ENCODE measurements at regions not wholly inside any gene's neighbourhood (a gene's known extent, or its start where the extent isn't known, plus 50 kb on each side); places are given as distances from the start of the nearest gene placed in this dataset.

DNA sequence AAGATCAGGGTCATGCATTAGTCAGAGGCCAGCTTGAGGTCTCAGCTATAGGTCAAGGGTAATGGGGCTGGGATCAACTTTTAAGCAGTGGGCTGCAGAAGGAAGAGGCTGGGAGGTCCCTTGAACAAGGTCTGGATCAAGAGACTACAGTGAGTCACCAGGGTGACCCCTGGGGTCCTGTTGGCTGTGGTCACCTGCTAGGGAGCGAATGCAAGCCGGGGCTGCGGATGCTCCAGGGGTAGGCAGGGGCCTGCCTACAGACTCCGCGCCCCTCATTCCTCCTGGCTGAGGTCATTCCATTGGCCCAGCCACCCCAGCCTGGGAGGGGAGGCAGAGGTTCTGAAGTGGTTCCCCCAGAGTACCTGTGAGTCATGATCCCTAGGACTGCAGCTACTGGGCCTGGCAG lies 110.4 kb downstream of the CYP26B1 start:
- Histone ChIP-seq H3K27ac (no peak overlapping the region), H3K4me1 (no peaks in the 10 kb centered on the region), H3K27me3 (replicated peaks in 1 of 7) (no peaks in the 10 kb centered on the region), H3K9me3 (no peaks in the 10 kb centered on the region), H3K36me3 (no peaks in the 10 kb centered on the region), H3K4me3 (no peak overlapping the region)
- WGBS, 5 donors: 81 to 95% (median 93%) methylated on average over 3 to 5 of the region's 5 CpGs
- intact Hi-C loops (cut with DNase I; ENCODE audit: low total_unique reads): no loop called here
- TF ChIP-seq POLR2AphosphoS5 (IDR thresholded peaks at IDR 0.05): no peak
- TF ChIP-seq, protein P1, sequence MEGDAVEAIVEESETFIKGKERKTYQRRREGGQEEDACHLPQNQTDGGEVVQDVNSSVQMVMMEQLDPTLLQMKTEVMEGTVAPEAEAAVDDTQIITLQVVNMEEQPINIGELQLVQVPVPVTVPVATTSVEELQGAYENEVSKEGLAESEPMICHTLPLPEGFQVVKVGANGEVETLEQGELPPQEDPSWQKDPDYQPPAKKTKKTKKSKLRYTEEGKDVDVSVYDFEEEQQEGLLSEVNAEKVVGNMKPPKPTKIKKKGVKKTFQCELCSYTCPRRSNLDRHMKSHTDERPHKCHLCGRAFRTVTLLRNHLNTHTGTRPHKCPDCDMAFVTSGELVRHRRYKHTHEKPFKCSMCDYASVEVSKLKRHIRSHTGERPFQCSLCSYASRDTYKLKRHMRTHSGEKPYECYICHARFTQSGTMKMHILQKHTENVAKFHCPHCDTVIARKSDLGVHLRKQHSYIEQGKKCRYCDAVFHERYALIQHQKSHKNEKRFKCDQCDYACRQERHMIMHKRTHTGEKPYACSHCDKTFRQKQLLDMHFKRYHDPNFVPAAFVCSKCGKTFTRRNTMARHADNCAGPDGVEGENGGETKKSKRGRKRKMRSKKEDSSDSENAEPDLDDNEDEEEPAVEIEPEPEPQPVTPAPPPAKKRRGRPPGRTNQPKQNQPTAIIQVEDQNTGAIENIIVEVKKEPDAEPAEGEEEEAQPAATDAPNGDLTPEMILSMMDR (IDR thresholded peaks at IDR 0.05 in 8 of 11, conservative IDR thresholded peaks at IDR 0.05 in 3 of 11): no peak
- no peak for TF ChIP-seq POLR2A (IDR thresholded peaks at IDR 0.05)
- DNase-seq: peak; percentile 60

DNA sequence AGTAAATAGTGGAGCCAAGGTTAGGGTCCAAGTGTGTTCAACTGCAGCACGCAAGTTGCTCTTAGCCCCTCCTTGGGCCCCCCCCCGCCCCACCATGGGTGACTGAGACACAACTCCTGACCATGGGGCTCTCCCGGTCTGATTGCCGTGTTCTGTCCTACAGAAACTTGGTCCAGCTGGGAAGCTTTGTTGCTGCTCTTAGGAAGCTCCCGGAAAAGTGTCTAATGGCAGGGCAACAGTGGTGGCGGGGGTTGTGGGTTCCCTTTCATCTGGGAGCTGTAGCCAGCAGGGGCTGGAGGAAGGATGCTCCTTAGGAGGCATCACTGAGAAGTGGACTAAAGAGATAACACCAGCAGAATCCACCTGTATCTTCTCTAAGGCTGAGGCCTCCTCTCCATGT lies 111.1 kb downstream of the CYP26B1 start:
- 86 to 100% (median 92%) methylated on average over 4 to 6 of the region's 6 CpGs for WGBS, 5 donors
- Histone ChIP-seq H3K27ac (no peak overlapping the region), H3K4me3 (no peak overlapping the region), H3K9me3 (no peaks in the 10 kb centered on the region), H3K4me1 (no peaks in the 10 kb centered on the region), H3K36me3 (no peaks in the 10 kb centered on the region), H3K27me3 (replicated peaks in 1 of 7) (no peaks in the 10 kb centered on the region)
- no peak for DNase-seq
- intact Hi-C loops (cut with DNase I; ENCODE audit: low total_unique reads): no loop called here
- TF ChIP-seq, protein P1 (IDR thresholded peaks at IDR 0.05 in 8 of 11, conservative IDR thresholded peaks at IDR 0.05 in 3 of 11): no peak
- TF ChIP-seq POLR2AphosphoS5 (IDR thresholded peaks at IDR 0.05): no peak
- no peak for TF ChIP-seq POLR2A (IDR thresholded peaks at IDR 0.05)

DNA sequence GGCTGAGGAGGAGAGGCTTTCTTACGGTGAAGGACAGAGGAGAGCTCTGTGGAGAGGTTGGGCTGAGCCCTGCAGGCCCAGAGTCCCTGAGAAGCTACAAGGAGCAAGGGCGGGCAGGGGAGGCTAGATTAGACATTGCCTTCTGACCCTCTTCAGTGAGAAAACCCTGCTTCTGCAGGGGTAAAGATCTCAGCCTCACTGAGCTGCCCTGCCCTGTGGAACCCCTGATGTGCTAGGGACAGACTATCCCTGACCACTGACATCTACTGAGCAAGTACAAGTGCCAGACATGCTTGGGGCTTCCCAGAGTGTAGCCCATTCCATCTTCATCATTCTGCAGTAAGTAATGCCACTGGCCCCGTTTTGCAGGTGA lies 111.5 kb downstream of the CYP26B1 start:
- H3K27ac ChIP-seq: peak overlapping the region in 3 of 8 donors; percentile 38 to 46 (median 45)
- no peaks in the 10 kb centered on the region for H3K36me3 ChIP-seq
- H3K27me3 ChIP-seq (replicated peaks in 1 of 7): no peaks in the 10 kb centered on the region
- H3K9me3 ChIP-seq: no peaks in the 10 kb centered on the region
- DNase-seq: peak; percentile 50
- TF ChIP-seq, protein P1 (IDR thresholded peaks at IDR 0.05 in 8 of 11, conservative IDR thresholded peaks at IDR 0.05 in 3 of 11): no peak
- no peak for TF ChIP-seq POLR2A (IDR thresholded peaks at IDR 0.05)
- H3K4me1 ChIP-seq: no peaks in the 10 kb centered on the region
- H3K4me3 ChIP-seq: no peak overlapping the region
- WGBS, 5 donors: 81 to 92% (median 88%) methylated on average over 3 of the region's 3 CpGs
- intact Hi-C loops (cut with DNase I; ENCODE audit: low total_unique reads): no loop called here

DNA sequence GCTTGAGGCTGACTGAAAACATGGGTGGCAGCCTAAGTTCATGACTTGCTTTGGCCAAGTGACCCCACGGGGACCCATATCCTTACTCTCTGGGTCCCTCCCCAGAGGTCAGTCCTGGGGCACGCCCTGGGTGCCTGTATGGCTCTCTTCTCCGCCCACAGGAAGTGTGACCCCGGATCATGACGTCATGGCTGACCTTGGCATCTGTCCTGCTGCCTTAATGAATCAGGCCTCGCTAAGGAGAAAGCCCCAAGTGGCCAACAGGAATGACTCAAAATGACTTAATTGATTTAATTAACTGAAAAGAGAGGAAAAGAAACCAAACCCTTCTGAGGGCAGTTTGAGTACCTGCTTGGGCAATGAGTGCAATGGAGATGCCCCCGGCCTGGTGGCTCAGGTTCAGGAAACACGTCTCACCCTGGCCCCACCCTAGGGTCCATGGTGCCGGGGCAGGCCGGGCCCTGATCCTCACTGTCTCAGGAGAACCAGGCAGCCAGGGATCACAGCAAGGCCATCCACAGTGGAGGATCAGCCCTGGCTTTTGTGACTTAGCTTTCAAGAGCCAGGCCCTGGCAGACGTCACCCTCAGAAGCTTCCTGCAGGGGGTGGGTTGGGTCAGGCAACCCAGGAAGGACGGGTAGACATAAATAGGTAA lies 112.0 kb downstream of the CYP26B1 start:
- peak; percentile 64 for DNase-seq
- H3K4me3 ChIP-seq: no peak overlapping the region
- intact Hi-C loops (cut with DNase I; ENCODE audit: low total_unique reads): no loop called here
- H3K27ac ChIP-seq: peak overlapping the region in 3 of 8 donors; percentile 38 to 46 (median 45)
- H3K36me3 ChIP-seq: no peaks in the 10 kb centered on the region
- no peaks in the 10 kb centered on the region for H3K27me3 ChIP-seq (replicated peaks in 1 of 7)
- WGBS, 5 donors: 66 to 80% (median 72%) methylated on average over 11 to 12 of the region's 12 CpGs
- H3K4me1 ChIP-seq: no peaks in the 10 kb centered on the region
- H3K9me3 ChIP-seq: no peaks in the 10 kb centered on the region
- TF ChIP-seq POLR2AphosphoS5 (IDR thresholded peaks at IDR 0.05) (peak in 2 of 3 donors; percentile 53), POLR2A (IDR thresholded peaks at IDR 0.05) (no peak)

Measured in spleen (tissue), 11 donors.